Fibroblast of gingiva (primary cell): ENCODE measurements at regions not wholly inside any gene's neighbourhood (a gene's known extent, or its start where the extent isn't known, plus 50 kb on each side); places are given as distances from the start of the nearest gene placed in this dataset.

Experiments used
- DNase-seq: peaks from one replicate; pipeline ENCODE4 v3.0.0-alpha.2; 2011; ENCODE audit warnings: low read depth

DNA sequence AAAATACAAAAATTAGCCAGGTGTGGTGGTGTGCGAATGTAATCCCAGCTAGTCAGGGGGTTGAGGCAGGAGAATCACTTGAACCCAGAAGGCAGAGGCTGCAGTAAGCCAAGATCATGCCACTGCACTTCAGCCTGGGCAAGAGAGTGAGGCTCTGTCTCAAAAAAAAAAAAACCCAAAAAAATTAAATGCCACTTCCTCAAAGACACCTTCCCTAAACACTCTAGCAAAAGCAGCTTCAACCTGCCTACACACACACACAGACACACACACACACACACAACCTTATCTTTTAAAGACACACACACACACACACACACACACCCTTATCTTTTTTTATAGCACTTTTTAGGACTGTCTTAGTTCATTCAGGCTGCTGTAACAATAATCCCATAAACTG is 201.7 kb upstream of the PSMD7 start:
- DNase-seq, result no peak

DNA sequence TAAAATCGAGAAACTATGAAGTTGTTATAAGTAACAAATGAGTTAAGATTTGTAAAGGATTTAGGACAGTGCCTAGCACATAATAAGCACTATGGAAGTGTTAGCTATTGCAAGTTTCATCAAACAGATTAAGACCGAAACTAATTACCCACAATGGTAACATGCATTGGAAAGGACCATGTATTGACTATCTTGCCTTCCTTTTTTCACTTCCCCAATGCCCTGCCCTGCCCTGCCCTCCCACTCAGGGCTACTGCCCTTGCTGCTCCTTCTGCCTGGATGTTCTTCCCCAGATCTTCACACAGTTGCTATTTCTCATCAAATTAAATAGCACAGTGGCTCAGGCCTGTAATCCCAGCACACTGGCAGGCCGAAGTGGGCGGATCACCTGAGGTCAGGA is 202.1 kb upstream of the PSMD7 start:
- no peak for DNase-seq

DNA sequence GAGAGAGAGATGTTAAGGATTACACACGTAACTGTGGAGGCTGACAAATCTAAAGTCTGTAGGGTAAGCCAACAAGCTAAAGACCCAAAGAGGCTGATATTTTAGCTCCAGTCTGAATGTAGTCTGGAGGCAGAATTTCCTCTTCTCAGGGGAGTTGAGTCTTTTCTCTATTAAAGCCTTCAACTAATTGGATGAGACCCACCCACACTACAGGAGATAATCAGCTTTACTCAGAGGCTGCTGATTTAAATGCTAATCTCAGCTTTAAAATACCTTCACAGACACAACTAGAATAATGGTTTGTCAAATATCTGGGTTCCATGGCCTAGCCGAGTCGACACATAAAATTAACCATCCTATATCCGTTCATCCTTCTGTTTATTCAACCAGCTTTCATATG is 204.3 kb upstream of the PSMD7 start:
- DNase-seq, result no peak

DNA sequence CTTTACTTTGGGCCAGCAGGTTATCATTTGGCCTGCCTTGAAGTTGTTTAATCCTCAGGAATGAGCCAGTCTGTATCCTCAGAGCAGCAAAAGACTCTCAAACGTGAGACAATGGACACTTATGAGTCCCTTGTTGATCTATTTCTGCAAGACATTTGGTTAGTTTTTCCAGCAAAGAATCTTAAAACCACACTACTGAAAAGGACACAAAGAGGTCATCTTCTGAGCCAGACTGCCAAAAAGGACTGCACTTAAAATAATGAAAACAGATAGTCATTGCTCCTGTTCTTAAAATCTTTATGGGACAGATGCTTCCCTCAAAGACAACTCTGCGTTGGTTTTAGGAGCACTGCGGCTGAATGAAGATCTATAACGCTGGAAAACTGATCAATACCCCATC is 205.7 kb upstream of the PSMD7 start:
- no peak for DNase-seq

DNA sequence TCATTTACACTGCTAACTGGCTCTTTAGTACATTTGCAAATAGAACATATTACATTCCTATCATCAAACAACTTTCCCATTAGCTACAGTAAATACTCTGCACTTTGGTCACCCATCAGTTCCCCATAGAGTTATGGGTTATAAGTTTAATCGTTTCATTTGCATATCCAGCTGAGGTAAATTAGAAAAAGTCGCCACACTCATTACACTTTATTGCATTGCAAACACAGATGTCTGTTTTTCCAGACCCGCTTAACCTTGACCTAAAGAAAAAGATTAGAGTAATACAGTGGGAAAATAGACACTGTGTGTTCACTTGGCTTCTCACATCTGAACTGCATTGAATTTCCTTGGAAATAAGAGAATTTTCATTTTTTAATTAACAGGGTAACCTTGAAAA is 213.1 kb upstream of the PSMD7 start:
- DNase-seq, result no peak

DNA sequence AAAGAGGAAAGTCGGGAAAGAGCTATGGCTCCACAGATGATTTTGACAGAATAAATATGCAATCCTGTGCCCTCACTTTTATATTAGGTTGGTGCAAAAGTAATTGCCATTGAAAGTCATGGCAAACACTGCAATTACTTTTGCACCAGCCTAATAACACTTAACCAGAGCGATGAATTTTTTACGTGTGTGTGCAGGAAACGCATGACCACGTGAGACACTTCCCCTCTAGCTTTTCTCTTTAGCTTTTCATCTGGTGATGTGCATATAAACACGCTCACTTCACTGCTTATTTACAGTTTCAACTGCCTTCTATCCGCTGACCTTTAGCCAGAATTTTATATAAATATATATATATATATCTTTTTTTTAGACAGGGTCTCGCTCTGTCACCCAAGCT is 216.3 kb upstream of the PSMD7 start:
- DNase-seq, result no peak

DNA sequence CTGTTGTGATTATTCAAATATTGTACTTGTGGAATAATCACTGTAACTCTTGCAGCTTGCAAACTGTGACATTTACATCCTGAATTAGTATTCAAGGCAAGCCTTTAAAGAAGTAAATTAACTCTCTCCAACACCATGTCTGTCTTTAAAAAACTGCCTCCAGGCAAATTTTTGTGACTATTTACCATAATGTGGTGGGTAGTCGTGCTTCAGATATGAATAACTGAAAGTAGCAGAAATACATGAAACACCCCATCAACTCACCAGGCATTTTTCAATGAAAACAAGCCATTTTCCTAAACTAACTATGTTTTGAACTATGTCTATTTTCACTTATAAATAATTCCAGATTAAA is 217.4 kb upstream of the PSMD7 start:
- DNase-seq, result no peak

DNA sequence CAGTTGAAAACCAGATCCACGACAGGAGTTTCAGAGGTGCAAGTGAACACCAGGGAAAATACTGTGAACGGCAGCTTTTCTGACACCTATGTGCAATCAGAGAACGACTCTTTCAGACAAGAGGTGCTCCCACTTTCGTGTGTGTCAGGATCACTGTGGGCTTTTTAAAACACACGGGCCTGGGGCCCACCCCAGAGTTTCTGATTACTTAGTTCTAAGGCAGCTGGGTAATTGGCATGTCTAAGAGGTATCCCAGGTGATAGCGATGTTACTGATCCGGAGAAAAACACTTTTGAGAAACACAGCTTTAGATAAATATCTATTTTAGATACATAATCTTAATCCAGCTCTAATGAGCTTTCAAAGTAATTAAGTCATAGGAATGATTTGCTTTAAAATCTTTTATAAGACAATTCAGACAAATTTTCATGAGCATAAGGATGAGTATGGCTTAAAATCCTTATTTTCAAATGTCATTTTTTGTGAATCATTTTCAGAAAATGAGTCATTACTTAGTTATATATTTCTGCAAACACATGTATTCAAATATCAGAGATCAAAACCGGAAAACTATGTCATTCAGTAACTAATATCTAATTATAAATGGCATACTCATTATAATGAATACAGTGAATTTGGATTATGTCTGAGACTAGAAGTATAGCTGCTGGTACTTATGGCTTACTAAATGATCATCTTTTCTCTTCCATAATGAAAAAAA is 217.9 kb upstream of the PSMD7 start:
- DNase-seq, result no peak

DNA sequence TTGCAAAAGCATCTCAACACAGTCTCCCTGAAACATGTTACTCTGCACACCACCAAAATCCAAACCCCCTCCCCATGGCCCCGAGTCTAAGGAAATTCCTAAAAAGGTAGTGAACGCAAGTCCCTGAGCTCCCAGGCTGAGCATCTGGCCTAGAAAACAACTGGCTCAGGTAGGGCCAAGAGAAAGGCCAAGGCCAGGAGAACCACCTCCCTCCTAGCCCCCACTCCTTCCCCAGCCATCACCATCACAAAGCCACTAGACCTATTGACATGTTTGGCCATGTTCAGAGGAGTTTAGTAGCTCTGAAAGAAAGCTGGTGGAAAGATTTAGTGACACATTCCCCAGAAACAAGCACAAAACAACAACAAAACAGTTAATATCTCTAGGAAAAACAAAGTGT is 220.0 kb upstream of the PSMD7 start:
- no peak for DNase-seq

DNA sequence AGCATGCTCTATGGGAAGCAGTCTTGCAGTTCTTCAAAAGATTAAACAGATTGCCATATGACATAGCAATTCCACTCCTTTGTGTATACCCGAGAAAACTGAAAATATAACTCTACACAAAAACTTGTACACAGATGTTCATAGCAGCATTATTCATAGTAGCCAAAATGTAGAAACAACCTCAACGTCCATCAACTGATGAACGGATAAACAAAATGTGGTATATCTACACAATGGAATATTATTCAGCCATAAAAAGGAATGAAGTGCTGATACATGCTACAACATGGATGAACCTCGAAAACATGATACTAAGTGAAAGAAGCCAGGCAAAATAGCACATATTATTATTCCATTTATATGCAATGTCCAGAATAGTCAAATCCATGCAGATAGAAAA is 221.2 kb upstream of the PSMD7 start:
- no peak for DNase-seq

DNA sequence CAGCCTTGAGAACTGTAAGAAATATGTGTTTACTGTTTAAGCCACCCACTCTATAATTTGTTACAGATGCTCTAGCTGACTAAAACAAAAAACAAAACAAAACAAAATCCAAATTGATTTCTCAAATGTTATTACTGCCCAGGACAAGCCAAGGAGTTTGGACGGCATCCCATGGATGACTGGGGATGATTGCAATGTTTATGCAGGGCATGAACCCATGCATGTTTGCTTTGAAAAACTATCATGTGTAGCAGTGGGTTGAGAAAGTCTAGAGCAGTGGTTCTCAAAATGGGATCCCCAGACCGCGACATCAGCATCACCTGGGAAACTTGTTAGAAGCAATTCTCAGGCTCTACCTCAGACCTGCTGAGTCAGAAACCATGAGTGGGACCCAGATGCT is 223.2 kb upstream of the PSMD7 start:
- DNase-seq, result peak; percentile 86

DNA sequence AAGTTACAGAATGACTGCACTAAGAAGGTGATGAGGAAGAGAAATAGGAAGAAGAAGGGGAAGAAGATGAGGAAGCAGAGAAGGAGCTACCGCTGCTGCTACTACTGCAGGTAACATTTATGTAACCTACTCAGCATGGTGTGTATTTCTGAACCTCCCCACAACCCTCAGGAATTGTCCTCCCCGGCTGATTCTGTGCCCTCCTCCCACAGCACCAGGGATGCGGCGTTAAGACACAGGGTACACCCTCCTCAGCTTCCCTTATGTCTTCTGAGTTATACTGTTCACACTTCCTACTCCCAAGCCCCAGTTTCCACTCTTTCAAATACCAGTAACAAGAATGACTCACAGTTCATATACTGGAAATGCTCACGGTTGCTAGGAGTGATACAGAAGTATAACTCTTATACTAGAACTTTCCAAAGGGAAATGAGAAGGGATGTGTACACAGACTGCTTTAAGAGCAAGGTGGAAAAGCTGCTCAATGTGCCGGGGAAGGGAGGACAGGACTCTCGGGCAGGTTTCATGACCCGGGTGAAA is 224.5 kb upstream of the PSMD7 start:
- DNase-seq, result peak; percentile 1

DNA sequence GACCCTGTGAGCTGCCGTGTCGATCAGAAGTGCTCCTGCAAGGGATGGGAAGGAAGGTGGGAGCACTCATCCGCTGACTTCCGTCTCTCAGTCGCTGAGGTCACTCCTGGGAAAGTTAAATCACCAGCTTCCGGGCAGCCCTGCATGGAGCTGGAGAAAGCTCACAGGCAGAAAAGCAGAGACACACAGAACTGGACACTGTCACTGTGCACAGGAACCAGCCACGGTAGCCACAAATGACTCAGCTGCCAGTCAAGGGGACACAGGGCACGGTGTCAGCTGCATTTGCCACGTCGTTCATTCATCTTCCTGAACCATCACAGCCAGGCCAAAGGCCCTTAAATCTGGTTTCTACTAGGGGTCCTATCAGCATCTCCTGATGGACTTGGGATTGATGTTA is 226.4 kb upstream of the PSMD7 start:
- DNase-seq, result no peak

DNA sequence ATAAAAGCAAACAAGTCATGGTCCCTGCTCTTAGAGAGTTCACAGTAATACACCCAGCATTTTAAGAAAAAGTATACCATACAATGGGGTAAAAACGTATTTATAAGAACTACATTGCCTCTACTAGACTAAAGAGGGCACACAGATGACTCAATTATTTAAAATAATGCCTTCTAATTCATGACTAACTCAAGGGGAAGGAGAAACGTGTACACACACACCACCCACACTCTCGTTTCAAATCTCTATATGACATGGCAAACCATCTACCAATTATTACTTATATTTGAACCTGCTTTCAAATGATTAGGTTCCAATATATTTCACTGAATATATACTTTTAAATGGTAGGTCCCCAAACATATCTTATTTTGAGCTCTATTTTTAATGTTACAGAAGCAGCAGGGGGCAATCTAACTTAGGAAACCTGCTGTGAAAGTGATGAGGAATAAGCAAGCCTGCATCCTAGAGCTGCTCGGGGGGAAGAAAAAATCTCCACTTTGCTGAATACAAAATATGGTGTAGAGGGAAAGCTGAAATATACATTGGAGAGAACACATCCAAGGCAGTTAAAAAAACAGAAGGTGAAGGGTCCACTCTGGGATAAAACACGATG is 232.4 kb upstream of the PSMD7 start:
- peak; percentile 17 for DNase-seq

DNA sequence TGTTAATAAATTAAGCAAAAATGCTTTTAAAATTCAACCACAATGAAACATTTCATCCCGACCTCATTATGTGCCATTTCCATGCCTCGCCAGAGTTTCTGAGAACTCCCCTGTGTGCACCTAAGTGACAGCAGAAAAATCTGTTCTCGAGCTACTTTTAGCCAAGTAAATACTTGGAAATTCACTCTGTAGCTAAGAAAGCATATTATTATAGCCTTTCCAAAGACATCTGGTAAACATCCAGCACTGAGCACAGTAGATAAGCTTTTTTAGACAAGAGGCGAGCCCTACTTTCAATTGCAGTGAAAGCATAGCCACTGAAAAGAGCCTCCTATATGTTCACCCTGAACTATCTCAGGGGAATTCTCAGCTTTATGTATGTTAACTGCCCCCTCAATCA is 242.8 kb upstream of the PSMD7 start:
- no peak for DNase-seq

DNA sequence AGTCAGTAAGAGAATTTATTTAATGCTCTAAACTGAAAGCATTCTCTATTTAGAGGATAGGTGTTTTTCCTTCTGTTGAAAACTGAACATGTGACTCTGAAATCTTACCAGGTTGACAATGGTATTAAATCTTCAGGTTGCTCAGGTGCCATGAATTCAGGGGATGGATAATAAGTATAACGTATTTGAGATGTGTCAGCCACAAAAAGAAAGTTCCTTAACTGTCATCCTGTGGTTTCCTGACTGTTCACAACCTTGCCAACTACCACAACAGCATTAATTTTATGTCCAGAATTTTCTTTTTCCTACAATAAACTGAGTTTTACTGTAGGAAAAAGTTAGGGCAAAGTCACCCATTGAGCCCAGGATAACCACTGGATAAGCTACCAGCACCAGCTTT is 243.3 kb upstream of the PSMD7 start:
- DNase-seq, result no peak

DNA sequence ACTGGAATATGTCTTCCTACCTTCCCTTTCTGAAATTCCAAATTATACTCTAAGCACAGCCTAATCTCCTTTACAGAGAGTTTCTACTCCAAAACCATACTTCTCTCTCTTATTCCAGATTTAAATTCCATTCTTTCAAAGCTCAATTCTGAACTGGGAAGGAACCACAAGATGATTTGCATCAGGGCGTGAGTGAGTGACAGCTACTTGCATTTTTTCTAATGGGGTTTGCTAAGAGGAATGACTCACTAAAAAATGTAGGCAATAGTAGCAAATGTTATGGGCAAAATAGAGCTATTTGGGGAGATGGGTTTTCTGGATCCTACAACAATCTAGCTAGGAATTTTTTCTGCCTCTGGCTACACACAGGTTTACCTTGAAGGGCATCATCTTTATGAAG is 244.6 kb upstream of the PSMD7 start:
- DNase-seq, result no peak

DNA sequence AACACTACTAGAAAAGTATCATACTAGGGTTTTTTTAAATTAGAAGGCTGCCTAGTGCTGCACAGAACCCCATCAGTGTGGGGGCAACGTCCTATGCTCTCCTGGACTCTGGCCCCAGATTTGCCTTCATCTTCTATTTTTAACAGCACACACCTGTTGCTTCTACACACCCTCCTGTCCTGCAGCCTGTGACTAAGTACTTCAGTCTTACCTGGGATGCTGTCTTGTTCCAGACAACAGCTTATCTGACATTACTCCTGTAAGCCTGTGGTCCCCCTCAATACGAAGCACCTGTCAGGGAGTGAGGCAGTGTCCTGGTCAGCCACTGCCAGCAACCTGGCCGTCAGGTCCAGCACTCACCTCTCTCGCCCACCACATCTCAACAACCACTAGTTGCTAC is 247.6 kb upstream of the PSMD7 start:
- DNase-seq, result no peak

DNA sequence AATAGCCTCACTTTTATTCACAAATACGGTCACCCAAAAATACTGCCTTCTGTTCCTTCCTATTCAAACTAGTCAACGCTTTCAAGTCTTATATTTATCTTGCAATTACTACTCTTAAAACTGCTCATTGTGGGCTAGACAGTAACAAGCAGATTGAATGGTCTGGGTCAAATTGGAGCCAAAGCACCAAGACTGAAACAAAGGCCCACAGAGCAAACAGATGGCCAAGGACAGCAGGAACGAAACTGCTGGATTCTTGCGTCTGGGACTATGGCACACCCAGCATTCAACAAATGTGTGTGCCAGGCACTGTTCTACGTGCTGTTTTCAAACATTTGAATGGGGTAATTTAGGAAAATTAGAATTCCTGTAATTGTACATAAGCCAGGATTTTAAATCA is 250.1 kb upstream of the PSMD7 start:
- DNase-seq, result no peak

DNA sequence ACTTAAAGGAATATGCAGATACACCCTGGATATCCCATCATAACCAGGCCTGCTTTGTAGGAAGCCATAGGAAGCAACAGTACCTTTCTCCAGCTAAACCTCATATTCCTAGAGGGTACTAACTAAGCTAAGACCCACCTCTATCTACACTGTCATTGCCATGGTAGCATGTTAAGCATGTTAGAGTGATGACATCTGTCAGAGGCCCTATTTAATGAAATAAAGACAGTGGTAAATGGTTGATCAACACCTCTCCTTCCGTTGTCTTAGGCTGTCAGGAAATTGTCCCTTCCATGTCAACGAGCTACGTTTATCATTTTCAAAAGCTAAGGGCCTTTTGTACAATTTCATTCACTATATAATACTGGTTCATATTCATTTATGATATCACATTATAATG is 251.1 kb upstream of the PSMD7 start:
- no peak for DNase-seq

DNA sequence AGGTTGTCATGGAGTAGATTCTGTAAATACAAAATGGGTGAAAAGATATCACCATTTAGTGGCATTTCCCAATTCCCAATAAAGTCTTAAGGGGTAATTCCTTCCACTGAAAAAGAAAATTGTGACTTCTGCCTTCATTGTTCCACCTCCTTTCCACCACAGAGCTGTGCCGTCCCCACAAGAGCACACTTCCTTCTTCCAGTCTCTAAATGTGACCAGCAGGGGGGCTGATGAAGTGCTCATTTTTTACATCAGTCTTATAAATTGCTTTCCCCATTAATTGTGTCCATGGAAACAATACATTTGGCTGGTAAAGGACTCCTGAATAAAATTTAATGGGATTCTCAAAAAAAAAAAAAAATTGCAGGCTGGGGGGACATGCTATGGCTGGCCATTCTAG is 260.8 kb upstream of the PSMD7 start:
- no peak for DNase-seq

DNA sequence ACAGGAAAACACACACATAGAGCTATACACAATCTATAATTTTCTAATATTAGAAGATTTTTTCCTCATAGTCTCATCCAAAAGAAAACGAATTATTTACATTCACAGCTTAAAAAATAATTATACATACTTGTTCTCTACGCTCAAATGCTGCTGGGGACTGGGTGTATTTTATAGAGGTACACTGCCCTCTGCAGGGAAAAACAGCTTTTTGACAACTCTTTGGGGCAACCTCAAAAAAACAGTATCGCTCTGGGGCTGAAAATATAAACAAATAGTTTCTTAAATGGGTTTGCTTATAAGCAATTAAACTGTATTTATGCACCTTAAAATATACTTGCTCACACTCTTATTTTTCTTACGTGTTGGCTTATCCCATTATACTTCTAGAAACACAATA is 261.8 kb upstream of the PSMD7 start:
- peak; percentile 7 for DNase-seq

DNA sequence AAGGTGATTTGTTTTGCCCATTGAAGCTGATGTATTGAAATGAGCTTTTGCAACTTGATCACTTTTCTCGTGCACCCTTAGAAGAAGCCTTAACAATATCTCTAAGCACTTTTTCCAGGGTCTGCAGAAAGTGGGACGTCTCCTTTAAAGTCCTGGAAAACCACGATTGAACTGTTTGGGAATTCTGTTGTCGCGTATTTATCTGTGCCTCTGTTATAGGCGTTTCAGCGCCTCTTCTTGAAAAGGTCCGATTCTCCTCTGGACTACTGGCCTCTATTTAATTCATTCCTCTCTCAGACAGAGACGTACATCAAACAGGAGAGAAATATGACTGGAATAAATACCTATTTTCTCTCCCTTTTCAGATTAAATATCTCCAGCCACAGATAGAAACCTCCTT is 262.4 kb upstream of the PSMD7 start:
- no peak for DNase-seq

DNA sequence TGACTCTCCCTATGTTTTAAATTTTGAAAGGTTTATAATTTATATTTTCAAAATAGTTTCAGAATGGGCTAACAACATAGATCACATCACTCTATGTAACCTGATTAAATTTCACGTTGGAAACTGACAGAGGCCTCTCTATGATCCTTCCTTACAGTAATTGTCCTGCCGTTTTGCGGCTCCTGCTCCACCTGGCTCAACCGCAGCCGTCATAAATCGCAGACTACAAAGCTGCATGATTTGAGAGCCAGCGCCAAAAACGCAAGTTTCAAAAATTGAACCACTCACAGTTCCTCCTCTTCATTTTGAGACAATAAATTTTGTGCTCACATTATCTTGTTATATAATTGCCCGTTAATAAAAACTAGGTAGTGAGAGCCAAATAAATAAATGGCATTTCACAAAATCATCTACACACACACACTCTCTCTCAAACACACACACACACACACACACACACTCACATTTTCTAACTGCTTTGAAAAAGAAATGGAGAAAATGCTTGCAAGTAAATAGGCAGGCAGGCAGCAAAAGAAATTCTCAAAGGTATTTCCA is 263.1 kb upstream of the PSMD7 start:
- no peak for DNase-seq
